A549 (cell line): ENCODE measurements at regions not wholly inside any gene's neighbourhood (a gene's known extent, or its start where the extent isn't known, plus 50 kb on each side); places are given as distances from the start of the nearest gene placed in this dataset.

Source experiments
- ATAC-seq, 2 experiments: fragments of 200-7000 bp in 1 of 2; fragments of >200 bp in 1 of 2; cut with Nextera tagmentation in 1 of 2; cut with Tn5 transposase in 1 of 2; 3 replicates each; pipeline versions ENCODE4 v1.8.0 to v1.9.1; 2018 to 2020; ENCODE audit warnings: mild to moderate bottlenecking in 1 of 2, moderate library complexity in 1 of 2
- CTCF ChIA-PET: fragments of 300-600 bp; sonication (Branson Sonifier 250); formaldehyde crosslinking; extraction: SDS; loops from one replicate; lab custom pipeline; 2021; ENCODE audit warnings: antibody characterized with exemption, inconsistent platforms; lab: Yijun Ruan, JAX
- POLR2A ChIA-PET: fragments of 350-600 bp; formaldehyde crosslinking; extraction: SDS; loops from one replicate; lab custom pipeline; 2021; ENCODE audit warnings: antibody characterized with exemption, inconsistent platforms; lab: Yijun Ruan, JAX
- DNase-seq, 2 experiments: peaks; one replicate each; pipeline versions ENCODE4 v3.0.0 to v3.0.0-alpha.2; 2011 to 2016; ENCODE audit warnings: low read depth in 1 of 2, low spot score in 1 of 2
- FAIRE-seq: peaks from 2 replicates; lab custom pipeline; 2011; peaks lifted over from hg19 to GRCh38; lab: Jason Lieb, UNC
- H3K27ac ChIP-seq, 2 experiments: fragments of >200 bp; sonication (Bioruptor Twin); formaldehyde crosslinking; 3 replicates each; pipeline ENCODE4 v1.5.1; 2016 to 2017
- H3K4me1 ChIP-seq: fragments of >200 bp; sonication (Bioruptor Twin); formaldehyde crosslinking; 3 replicates; pipeline ENCODE4 v1.6.1; 2016
- H3K4me2 ChIP-seq: fragments of >200 bp; sonication (Bioruptor Twin); formaldehyde crosslinking; 3 replicates; pipeline ENCODE4 v1.6.1; 2016
- H3K4me3 ChIP-seq: fragments of >200 bp; sonication (Bioruptor Twin); formaldehyde crosslinking; 3 replicates; pipeline ENCODE4 v1.5.1; 2016
- H3K9me3 ChIP-seq: fragments of >200 bp; sonication (Bioruptor Twin); formaldehyde crosslinking; 3 replicates; pipeline ENCODE4 v1.6.1; 2016
- ATOH8 ChIP-seq: fragments of 250-450 bp; sonication (Bioruptor Pico); IDR thresholded peaks from 2 replicates; pipeline ENCODE4 v1.5.0; 2020; ENCODE audit warnings: low read depth, mild to moderate bottlenecking, moderate library complexity
- CBX2 ChIP-seq: fragments of 200-600 bp; sonication (generic); IDR thresholded peaks from 2 replicates; pipeline ENCODE4 v1.6.1; 2016; ENCODE audit warnings: low read depth, mild to moderate bottlenecking, borderline replicate concordance
- CBX8 ChIP-seq: fragments of 200-600 bp; sonication (generic); IDR thresholded peaks from 2 replicates; pipeline ENCODE4 v1.6.1; 2016
- CHD4 ChIP-seq: fragments of 200-600 bp; sonication (generic); IDR thresholded peaks from 2 replicates; pipeline ENCODE4 v1.6.1; 2016; ENCODE audit warnings: antibody characterized with exemption, mild to moderate bottlenecking, borderline replicate concordance
- E2F6 ChIP-seq: IDR thresholded peaks from 2 replicates; pipeline ENCODE4 v1.6.1; 2012; ENCODE audit warnings: low read depth, borderline replicate concordance
- ESRRA ChIP-seq: fragments of 150-350 bp; IDR thresholded peaks from 2 replicates; pipeline ENCODE4 v1.6.1; 2014; ENCODE audit warnings: mild to moderate bottlenecking, low read length, borderline replicate concordance
- HMGXB4 ChIP-seq: fragments of 250-450 bp; sonication (Bioruptor Pico); IDR thresholded peaks from 2 replicates; pipeline ENCODE4 v1.5.0; 2021; ENCODE audit warnings: mild to moderate bottlenecking, moderate library complexity, borderline replicate concordance
- HOXB5 ChIP-seq: fragments of 250-450 bp; sonication (Bioruptor Pico); IDR thresholded peaks from 2 replicates; pipeline ENCODE4 v1.5.0; 2020; ENCODE audit warnings: mild to moderate bottlenecking, moderate library complexity
- JUN ChIP-seq, 2 experiments: fragments of >200 bp; sonication (Bioruptor Twin); formaldehyde crosslinking; IDR thresholded peaks; 2 replicates in 1 of 2; 3 replicates in 1 of 2; pipeline ENCODE4 v1.6.1; 2016 to 2017
- JUNB ChIP-seq: fragments of >200 bp; sonication (Bioruptor Twin); formaldehyde crosslinking; IDR thresholded peaks from 2 replicates; pipeline ENCODE4 v1.6.1; 2016
- KDM1A ChIP-seq: fragments of 200-600 bp; sonication (generic); IDR thresholded peaks from 2 replicates; pipeline ENCODE4 v1.6.1; 2016; ENCODE audit warnings: low read depth, mild to moderate bottlenecking
- NFE2L2 ChIP-seq: fragments of 150-350 bp; conservative IDR thresholded peaks from 2 replicates; pipeline ENCODE4 v1.6.1; 2014; ENCODE audit warnings: low read length
- PBX3 ChIP-seq: IDR thresholded peaks from 2 replicates; pipeline ENCODE4 v1.6.1; 2012
- PHF8 ChIP-seq: fragments of 200-600 bp; sonication (generic); IDR thresholded peaks from 2 replicates; pipeline ENCODE4 v1.6.1; 2016; ENCODE audit warnings: low read depth, mild to moderate bottlenecking, antibody characterized with exemption, moderate library complexity, borderline replicate concordance
- POLR2AphosphoS2 ChIP-seq: conservative IDR thresholded peaks from 2 replicates; pipeline ENCODE4 v1.6.1; 2012; ENCODE audit warnings: low read length, improper control_type of control experiment, inconsistent platforms
- REST ChIP-seq: fragments of 200-600 bp; sonication (generic); IDR thresholded peaks from 2 replicates; pipeline ENCODE4 v1.6.1; 2016; ENCODE audit warnings: antibody characterized with exemption, mild to moderate bottlenecking, moderate library complexity
- SREBF2 ChIP-seq: fragments of 450-650 bp; IDR thresholded peaks from 2 replicates; pipeline ENCODE4 v1.6.1; 2014; ENCODE audit warnings: mild to moderate bottlenecking, moderate library complexity
- WGBS: methylation state at CpG from one replicate; pipeline ENCODE4 v1.1.6; 2017; ENCODE audit errors: missing lambda C conversion rate; 5-methylcytosine and 5-hydroxymethylcytosine counted together

GRCh38 chr10:78335371-78335690, 301.7 kb downstream of the RPS24 start:
- Histone ChIP-seq H3K9me3 (no peaks in the 10 kb centered on the region), H3K27ac (no peak overlapping the region)
- TF ChIP-seq CBX2, result no peak
- TF ChIP-seq, all 56 proteins: peak for 0
- DNase-seq (no peak), FAIRE-seq (no peak), ATAC-seq (no peak)
- Histone ChIP-seq H3K4me2 (no peak overlapping the region), H3K4me1 (no peaks in the 10 kb centered on the region), H3K4me3 (no peak overlapping the region)
- CTCF ChIA-PET, result no interaction called here
- WGBS, result 10% methylated on average over 1 of the region's 1 CpG
- POLR2A ChIA-PET, result no interaction called here

GRCh38 chr10:78335691-78336401, 302.2 kb downstream of the RPS24 start:
- POLR2A ChIA-PET, result no interaction called here
- FAIRE-seq, result no peak
- no peaks in the 10 kb centered on the region for H3K9me3 ChIP-seq
- no peak for TF ChIP-seq REST
- TF ChIP-seq HMGXB4 (CRISPR knock-in tag), result no peak
- TF ChIP-seq KDM1A, result no peak
- TF ChIP-seq CBX2, result no peak
- TF ChIP-seq SREBF2, result no peak
- TF ChIP-seq PHF8, result no peak
- TF ChIP-seq ATOH8 (CRISPR knock-in tag), result no peak
- TF ChIP-seq CHD4, result no peak
- TF ChIP-seq CBX8, result no peak
- TF ChIP-seq JUN (IDR thresholded peaks at IDR 0.05), result no peak
- no peak for TF ChIP-seq PBX3
- no peak for TF ChIP-seq JUNB
- no peak for TF ChIP-seq POLR2AphosphoS2
- TF ChIP-seq HOXB5, result no peak
- TF ChIP-seq ESRRA, result no peak
- TF ChIP-seq E2F6, result no peak
- TF ChIP-seq NFE2L2, result no peak
- TF ChIP-seq, all 56 proteins: peak for 0
- H3K4me3 ChIP-seq, result no peak overlapping the region
- no peaks in the 10 kb centered on the region for H3K4me1 ChIP-seq
- H3K4me2 ChIP-seq, result no peak overlapping the region
- CTCF ChIA-PET, result no interaction called here
- DNase-seq, result no peak
- no peak for ATAC-seq
- H3K27ac ChIP-seq, result no peak overlapping the region
- 68% methylated on average over 5 of the region's 5 CpGs for WGBS
